ENCODE measurements at regions not wholly inside any gene's neighbourhood (a gene's known extent, or its start where the extent isn't known, plus 50 kb on each side); places are given as distances from the start of the nearest gene placed in this dataset.
"Not testable (repeated sequence)": the region's sequence is repeated elsewhere in the genome, so short reads cannot be mapped to it uniquely, and the experiment has no call there.

GRCh38 chr6:158891560-158891959, 72.4 kb upstream of the EZR start:
- H2AFZ ChIP-seq (ENCODE audit: control insufficient read depth, low read depth, low read length); H3K9me3 ChIP-seq (replicated peaks; ENCODE audit: control insufficient read depth, insufficient read depth, low read length); ATAC-seq; H3K4me1 ChIP-seq (ENCODE audit: control insufficient read depth, insufficient read depth, low read length); RAD21 ChIA-PET (ENCODE audit: unreplicated experiment); H3K4me2 ChIP-seq (ENCODE audit: control insufficient read depth, insufficient read depth); BruUV-seq (replicated peaks); DNase-seq (ENCODE audit: low read depth, low spot score); H3K36me3 ChIP-seq (ENCODE audit: control insufficient read depth in 2 of 2, insufficient read depth in 2 of 2, low read length in 1 of 2); FAIRE-seq; H4K20me1 ChIP-seq (ENCODE audit: control insufficient read depth, insufficient read depth); intact Hi-C loops (cut with micrococcal nuclease; ENCODE audit: unreplicated experiment); CTCF ChIA-PET; H3K4me3 ChIP-seq; in situ Hi-C loops (cut with MboI); H3K27me3 ChIP-seq (replicated peaks in 1 of 2; ENCODE audit: control insufficient read depth in 2 of 2, insufficient read depth in 2 of 2, low read length in 1 of 2); H3K27ac ChIP-seq (ENCODE audit: control insufficient read depth, insufficient read depth); H3K79me2 ChIP-seq (ENCODE audit: control insufficient read depth, insufficient read depth, low read length); H3K9ac ChIP-seq (ENCODE audit: control insufficient read depth, insufficient read depth, low read length): not testable (repeated sequence)
- WGBS (ENCODE audit: insufficient coverage, insufficient replicate concordance, low lambda C conversion rate, missing lambda C conversion rate) = 79% methylated on average over 6 of the region's 6 CpGs
- TF ChIP-seq ZBTB40 (IDR thresholded peaks at IDR 0.05; ENCODE audit: borderline replicate concordance) = 0 out of 2 replicates have a peak, but pooled peaks have one; percentile 26
- SMC1A ChIA-PET (ENCODE audit: uncharacterized antibody, unreplicated experiment) = interaction anchor here (2.4 kb wide), 1 partner anchor 13 kb away, joined by 8 read pairs; no protein-coding TSS in a partner anchor
- POLR2A ChIA-PET = interaction anchor here (0.6 kb wide), 1 partner anchor 80 kb away, joined by 3 read pairs; no protein-coding TSS in a partner anchor

GRCh38 chr6:158888171-158888570, 69.0 kb upstream of the EZR start:
- H3K36me3 ChIP-seq (ENCODE audit: control insufficient read depth in 2 of 2, insufficient read depth in 2 of 2, low read length in 1 of 2); in situ Hi-C loops (cut with MboI); H3K27ac ChIP-seq (ENCODE audit: control insufficient read depth, insufficient read depth); H3K27me3 ChIP-seq (replicated peaks in 1 of 2; ENCODE audit: control insufficient read depth in 2 of 2, insufficient read depth in 2 of 2, low read length in 1 of 2); intact Hi-C loops (cut with micrococcal nuclease; ENCODE audit: unreplicated experiment); BruUV-seq (replicated peaks); H4K20me1 ChIP-seq (ENCODE audit: control insufficient read depth, insufficient read depth); FAIRE-seq; DNase-seq (ENCODE audit: low read depth, low spot score); H3K4me2 ChIP-seq (ENCODE audit: control insufficient read depth, insufficient read depth); H3K4me1 ChIP-seq (ENCODE audit: control insufficient read depth, insufficient read depth, low read length); H3K79me2 ChIP-seq (ENCODE audit: control insufficient read depth, insufficient read depth, low read length); H3K4me3 ChIP-seq; H3K9me3 ChIP-seq (replicated peaks; ENCODE audit: control insufficient read depth, insufficient read depth, low read length); CTCF ChIA-PET; ATAC-seq; RAD21 ChIA-PET (ENCODE audit: unreplicated experiment); H3K9ac ChIP-seq (ENCODE audit: control insufficient read depth, insufficient read depth, low read length); POLR2A ChIA-PET; H2AFZ ChIP-seq (ENCODE audit: control insufficient read depth, low read depth, low read length); SMC1A ChIA-PET (ENCODE audit: uncharacterized antibody, unreplicated experiment): not testable (repeated sequence)
- 70% methylated on average over 5 of the region's 8 CpGs for WGBS (ENCODE audit: insufficient coverage, insufficient replicate concordance, low lambda C conversion rate, missing lambda C conversion rate)

- POLR2A ChIA-PET; H3K4me2 ChIP-seq (ENCODE audit: control insufficient read depth, insufficient read depth); CTCF ChIA-PET; DNase-seq (ENCODE audit: low read depth, low spot score); H3K79me2 ChIP-seq (ENCODE audit: control insufficient read depth, insufficient read depth, low read length); H3K9ac ChIP-seq (ENCODE audit: control insufficient read depth, insufficient read depth, low read length); H3K36me3 ChIP-seq (ENCODE audit: control insufficient read depth in 2 of 2, insufficient read depth in 2 of 2, low read length in 1 of 2); in situ Hi-C loops (cut with MboI); H3K4me1 ChIP-seq (ENCODE audit: control insufficient read depth, insufficient read depth, low read length); FAIRE-seq; H3K27ac ChIP-seq (ENCODE audit: control insufficient read depth, insufficient read depth); SMC1A ChIA-PET (ENCODE audit: uncharacterized antibody, unreplicated experiment); H3K27me3 ChIP-seq (replicated peaks in 1 of 2; ENCODE audit: control insufficient read depth in 2 of 2, insufficient read depth in 2 of 2, low read length in 1 of 2); H3K4me3 ChIP-seq; BruUV-seq (replicated peaks); H3K9me3 ChIP-seq (replicated peaks; ENCODE audit: control insufficient read depth, insufficient read depth, low read length); intact Hi-C loops (cut with micrococcal nuclease; ENCODE audit: unreplicated experiment); ATAC-seq; RAD21 ChIA-PET (ENCODE audit: unreplicated experiment); H4K20me1 ChIP-seq (ENCODE audit: control insufficient read depth, insufficient read depth); H2AFZ ChIP-seq (ENCODE audit: control insufficient read depth, low read depth, low read length): not testable (repeated sequence)
- 60% methylated on average over 15 of the region's 15 CpGs for WGBS (ENCODE audit: insufficient coverage, insufficient replicate concordance, low lambda C conversion rate, missing lambda C conversion rate)
These were observed 67.3 kb upstream of the EZR start for GRCh38 chr6:158886346-158886977.
